Activated T-cell treated with anti-CD3 and anti-CD28 coated beads, Interleukin-2, amount 50 U/mL, for 1 hour (primary cell): ENCODE measurements at regions not wholly inside any gene's neighbourhood (a gene's known extent, or its start where the extent isn't known, plus 50 kb on each side); places are given as distances from the start of the nearest gene placed in this dataset.

ENCODE experiments used
- DNase-seq: peaks from one replicate; pipeline ENCODE4 v3.0.0-alpha.2; 2020

DNA sequence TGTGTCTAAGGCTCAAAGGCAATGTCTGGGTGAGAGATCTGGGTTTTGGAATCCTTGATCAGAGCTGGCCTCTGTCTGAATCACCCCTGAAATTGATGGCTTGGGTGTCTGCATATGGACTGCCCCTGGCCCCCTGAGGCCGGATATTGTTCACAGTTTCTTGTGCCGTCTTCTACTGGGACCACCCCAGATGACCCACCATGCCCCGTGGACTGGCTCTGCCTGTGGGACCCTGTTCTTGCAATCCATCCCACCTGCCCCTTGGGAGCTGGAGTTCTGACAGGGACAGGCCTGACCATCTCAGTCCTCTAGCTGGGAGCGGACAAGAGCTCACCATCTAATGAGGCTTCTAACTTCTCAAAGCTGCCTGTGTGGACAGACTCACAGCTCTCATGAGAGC lies 119.9 kb downstream of the FAM43A start:
- DNase-seq: no peak

DNA sequence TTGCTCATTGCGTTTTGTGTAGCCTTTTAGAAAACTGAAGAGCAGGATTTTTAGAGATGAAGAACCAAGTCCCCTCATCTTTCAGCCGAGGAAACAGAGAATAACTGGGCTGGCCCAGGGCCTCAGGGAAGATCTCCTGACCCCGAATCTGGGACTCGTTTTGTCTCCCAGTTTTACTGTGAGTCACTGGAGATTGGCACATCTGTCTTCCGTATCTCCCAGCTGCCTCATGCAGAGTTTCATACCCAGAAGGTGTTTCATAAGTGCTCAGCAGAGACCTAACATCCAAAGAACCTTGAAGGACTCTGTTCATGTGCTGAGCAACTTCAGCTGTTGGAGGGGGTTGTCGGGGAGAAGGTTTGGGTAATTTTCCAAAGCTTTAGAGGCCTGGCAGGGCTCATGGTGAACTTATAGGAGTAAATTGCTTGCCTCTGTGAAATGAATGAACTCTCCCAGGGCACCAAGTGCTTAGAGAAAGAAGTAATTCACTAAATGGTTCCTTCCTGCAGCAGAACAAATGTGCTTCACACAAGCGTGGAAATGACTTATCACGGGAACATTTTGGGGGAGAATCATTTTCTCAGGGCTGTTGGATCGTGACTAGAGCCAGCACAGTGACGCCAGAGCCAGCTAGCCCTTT lies 121.4 kb downstream of the FAM43A start:
- DNase-seq: no peak

DNA sequence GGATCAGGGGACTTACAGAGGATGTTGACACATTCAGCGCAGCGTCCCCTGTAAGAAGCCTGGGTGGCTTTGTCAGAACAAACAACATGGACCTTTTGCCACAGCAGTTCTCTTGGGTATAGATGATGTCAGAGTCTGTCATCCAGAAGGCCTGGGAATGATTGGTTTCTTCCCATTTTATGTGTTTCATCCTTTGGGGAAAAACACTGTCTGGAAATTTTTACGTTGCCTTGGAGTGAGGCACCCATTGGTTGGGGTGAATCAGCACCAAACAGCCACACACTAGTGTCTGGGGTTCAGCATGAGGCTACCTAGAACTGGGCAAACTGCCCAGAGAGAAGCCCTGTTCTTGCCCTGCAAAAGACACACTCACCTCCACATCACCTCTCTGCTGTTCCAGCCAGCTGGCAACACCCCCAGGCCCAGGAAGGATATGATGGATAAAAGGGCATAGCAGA lies 123.0 kb downstream of the FAM43A start:
- no peak for DNase-seq

- no peak for DNase-seq
Measured at GRCh38 chr3:194809382-194809781, 123.7 kb downstream of the FAM43A start.

DNA sequence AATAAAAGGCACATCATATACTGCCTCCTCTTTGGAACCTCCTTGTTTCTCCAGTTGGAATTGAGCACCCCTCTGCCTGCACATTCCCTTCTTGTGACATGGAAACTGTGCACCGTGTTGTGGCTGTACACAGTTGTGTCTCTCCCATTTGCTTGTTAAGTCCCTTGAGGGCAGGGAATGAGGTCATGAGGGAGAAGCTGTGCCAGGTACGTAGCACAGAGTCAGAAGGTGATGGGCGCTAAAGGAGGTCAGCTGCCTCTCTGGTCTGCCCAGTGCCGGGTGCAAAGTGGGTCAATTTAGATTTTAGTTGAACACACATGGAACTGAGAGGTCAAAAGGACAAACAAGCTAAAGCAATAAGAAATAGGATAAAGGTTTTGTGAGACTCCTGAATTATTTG lies 124.4 kb downstream of the FAM43A start:
- DNase-seq: no peak

DNA sequence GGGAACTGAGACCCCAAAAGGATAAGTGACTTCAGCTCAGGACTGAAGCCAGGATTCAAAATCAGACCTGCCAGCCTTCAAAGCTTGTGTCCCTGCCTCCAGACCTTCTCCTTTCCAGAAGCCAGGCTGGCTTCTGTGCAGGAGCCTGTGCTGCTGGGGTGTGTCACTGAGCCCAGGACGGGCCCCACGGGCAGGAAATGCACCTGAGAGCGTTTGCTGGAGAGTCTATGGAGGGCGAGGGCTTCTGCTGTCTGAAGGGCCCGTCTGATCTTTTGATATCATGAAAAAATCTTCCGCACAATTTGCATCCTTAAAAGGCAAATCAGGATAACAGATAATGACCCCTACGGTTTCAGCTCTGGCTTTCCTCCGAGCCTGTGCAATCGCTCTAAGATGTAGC lies 125.4 kb downstream of the FAM43A start:
- no peak for DNase-seq

DNA sequence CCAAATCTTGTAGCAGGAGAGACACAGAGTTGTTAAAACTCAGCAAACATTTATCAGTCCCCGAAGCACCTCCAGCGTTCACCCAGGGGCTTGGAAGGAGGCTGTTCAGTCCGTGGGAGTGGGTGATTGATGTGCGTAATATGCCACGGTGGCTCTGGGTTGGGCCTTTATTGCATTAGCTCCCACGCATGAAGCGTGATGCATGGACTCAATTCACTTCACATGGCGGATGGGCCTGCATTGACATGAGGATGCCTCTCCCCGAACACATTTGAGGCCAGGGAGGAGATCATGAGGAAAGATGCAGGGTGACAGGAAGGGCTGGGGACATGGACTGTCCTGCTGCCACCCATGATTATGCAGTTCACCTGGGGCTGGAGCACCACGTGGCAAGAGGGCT lies 126.5 kb downstream of the FAM43A start:
- DNase-seq: no peak

DNA sequence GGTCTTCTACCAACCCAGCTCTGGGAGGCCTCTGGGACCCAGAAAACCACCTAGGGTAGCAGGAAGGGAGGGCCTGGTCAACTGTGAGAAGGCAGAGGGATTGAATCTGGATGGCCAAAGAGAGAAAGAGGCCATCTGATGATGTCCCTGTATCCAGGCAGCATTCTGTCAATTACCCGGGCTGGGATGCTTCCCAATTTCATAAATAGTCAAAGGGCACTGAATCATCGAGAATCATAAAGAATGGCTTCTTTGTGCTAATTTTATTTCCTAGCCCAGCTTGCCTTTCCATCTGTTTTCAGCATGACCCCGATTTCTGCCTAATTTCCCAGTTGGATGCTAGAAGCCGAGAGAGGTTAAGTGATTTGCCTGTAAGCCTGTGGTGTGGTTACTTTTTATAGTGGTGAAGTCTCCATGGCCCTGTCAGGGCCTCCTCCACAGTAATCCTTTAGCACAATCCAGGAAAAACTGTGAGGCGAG lies 129.2 kb downstream of the FAM43A start:
- no peak for DNase-seq

DNA sequence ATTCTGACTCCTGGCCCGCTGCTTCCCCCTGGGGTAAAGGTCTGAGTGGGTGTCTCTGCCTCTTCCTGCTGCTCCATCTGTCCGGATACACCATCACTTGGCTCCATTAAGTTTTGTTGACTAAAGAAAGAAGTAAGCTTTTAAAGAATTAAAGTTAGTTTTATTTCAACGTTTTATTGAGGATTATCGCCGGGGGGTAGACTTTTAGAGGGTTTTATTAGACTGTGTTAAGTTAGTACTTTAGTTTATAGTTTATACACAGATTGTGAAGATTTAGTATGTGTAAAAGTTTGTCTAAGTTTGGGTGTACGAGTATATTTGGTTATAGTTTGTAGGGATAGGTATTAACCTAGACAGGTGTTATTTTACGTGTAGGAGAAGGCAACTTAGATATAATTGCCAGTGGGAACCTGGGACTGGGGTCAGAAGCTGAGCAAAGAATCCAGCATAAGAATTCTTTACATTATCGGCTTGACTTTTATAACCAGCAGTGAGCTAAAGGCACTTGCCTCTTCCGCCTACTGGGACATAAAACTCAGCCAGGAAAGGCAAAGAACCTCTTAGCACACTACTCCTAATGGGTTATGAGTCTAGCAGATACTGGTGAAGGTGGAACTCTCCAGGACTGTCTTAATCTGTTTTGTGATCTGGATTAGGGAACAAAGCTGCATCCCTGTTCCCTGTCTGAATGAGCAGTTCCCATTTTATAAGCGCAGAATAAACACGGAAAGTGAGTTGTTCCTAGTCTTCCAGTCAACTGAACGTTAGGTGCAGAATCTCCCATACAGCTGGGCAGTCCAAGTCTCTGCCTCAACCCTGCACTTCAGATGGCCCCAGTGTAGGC lies 131.3 kb downstream of the FAM43A start:
- no peak for DNase-seq

- no peak for DNase-seq
Measured at GRCh38 chr3:194817592-194817930, 131.9 kb downstream of the FAM43A start.

DNA sequence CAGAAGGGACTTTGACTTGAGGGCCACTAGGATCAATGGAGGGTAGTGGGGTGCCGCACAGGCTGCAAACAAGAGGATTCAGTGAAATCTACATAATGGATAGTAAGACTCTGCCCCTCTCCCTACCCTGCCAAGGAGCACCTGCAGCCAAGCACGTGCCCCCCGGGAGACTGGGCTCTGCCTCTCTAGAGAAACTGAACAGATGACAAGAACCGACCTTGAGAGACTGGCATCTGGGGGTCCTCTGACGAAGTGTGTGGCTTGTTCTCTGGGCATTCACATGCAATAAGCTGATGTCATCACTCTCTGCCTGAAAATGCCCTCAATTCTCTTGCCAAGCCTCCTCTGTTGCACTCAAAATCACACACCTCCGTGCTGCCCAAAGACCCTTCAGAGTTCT lies 132.3 kb downstream of the FAM43A start:
- no peak for DNase-seq

DNA sequence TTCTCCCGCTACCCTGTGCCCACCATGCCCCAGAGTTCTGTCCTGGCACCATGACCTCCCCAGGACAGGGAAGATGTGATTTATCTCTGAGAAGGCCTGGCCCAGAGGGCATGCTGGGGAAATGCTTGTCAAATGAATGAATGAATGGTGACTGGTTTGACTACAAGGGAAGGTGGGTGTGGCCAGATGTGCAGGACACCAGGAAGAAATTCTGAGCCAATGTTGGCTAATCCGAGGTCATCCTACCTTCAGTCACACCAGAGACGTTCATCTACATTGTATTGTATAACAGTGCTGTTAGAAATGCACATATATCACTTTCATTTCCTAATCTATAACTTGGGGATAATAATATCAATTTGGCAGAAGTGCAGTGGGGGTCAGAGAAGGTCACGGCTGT lies 138.4 kb downstream of the FAM43A start:
- no peak for DNase-seq

GRCh38 chr3:194824701-194825111 lies 139.0 kb downstream of the FAM43A start:
- no peak for DNase-seq

DNA sequence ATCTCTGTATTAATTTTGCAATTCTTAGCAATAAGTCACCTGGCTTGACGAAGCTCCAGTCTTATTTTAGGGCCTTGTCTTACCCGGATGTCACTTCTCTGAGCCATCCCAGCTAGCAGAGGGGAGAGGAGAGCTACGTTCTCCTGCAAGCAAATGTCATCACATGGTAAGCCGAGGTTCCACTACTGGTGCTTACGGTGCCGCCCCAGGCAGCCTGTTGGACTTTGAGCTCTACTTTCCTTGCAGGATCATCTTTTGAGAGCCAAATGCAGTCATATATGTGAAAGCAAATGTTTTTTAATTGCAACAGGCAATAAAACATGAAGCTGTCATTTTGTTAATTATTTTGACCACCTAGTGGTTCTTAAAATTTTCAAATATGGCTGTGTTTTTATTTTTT lies 140.9 kb downstream of the FAM43A start:
- no peak for DNase-seq

GRCh38 chr3:194827486-194827885 lies 141.8 kb downstream of the FAM43A start:
- no peak for DNase-seq

DNA sequence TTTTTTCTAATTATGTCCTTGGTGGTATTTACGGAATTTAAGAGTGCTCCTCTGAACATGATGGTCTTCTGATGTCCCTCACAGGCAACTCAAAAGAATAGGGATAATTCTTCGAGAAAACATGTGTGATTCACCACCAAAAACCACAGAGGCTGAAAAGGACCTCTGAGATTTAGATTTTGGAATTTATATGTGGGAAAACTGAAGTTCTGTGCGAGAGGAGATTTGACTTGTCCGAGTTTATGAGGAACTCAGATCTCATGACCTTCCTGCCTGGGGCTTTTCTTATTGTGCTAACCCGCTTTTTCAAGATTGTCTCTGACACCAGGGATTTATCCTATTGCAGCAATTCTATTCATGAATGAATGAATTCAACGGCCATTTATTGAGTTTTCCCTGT lies 142.4 kb downstream of the FAM43A start:
- no peak for DNase-seq

DNA sequence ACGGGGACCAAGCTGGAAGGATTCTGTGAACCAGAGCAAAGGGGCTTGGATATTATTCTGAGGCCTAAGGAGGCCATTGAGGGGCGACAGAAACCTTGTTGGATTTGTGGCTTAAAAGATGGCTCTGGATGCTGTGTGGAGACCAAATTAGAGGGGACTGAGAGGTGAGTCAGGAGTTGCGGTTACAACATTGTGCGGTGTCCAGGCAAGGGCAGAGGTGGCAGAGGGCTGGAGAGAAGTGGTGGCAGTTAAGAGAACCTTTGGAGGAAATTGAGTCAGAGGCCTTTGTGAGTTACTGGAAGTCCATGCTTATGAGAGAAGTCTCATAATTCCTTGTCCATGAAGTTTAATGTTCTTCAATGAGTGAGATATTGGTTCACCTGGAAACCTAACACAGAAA lies 143.2 kb downstream of the FAM43A start:
- DNase-seq: no peak

GRCh38 chr3:194830401-194830800 lies 144.7 kb downstream of the FAM43A start:
- no peak for DNase-seq

GRCh38 chr3:194830978-194831377 lies 145.3 kb downstream of the FAM43A start:
- no peak for DNase-seq

GRCh38 chr3:194832346-194833104 lies 146.8 kb downstream of the FAM43A start:
- no peak for DNase-seq

GRCh38 chr3:194833114-194833910 lies 147.6 kb downstream of the FAM43A start:
- DNase-seq: no peak

GRCh38 chr3:194836661-194837060 lies 151.0 kb downstream of the FAM43A start:
- DNase-seq: no peak
